Fibroblast of villous mesenchyme (primary cell): ENCODE measurements at regions not wholly inside any gene's neighbourhood (a gene's known extent, or its start where the extent isn't known, plus 50 kb on each side); places are given as distances from the start of the nearest gene placed in this dataset.

Experiments used
- DNase-seq: peaks from one replicate; pipeline ENCODE4 v3.0.0-alpha.2; 2010; ENCODE audit warnings: low read depth
- H3K4me3 ChIP-seq: 2 replicates; pipeline ENCODE4 v1.5.1; 2011; ENCODE audit warnings: low read depth, mild to moderate bottlenecking, low read length
- TF ChIP-seq, protein P1 (sequence below): IDR thresholded peaks from 2 replicates; pipeline ENCODE4 v1.5.1; 2012; ENCODE audit warnings: low read depth, mild to moderate bottlenecking, low read length; ENCODE audit not compliant: insufficient read depth

DNA sequence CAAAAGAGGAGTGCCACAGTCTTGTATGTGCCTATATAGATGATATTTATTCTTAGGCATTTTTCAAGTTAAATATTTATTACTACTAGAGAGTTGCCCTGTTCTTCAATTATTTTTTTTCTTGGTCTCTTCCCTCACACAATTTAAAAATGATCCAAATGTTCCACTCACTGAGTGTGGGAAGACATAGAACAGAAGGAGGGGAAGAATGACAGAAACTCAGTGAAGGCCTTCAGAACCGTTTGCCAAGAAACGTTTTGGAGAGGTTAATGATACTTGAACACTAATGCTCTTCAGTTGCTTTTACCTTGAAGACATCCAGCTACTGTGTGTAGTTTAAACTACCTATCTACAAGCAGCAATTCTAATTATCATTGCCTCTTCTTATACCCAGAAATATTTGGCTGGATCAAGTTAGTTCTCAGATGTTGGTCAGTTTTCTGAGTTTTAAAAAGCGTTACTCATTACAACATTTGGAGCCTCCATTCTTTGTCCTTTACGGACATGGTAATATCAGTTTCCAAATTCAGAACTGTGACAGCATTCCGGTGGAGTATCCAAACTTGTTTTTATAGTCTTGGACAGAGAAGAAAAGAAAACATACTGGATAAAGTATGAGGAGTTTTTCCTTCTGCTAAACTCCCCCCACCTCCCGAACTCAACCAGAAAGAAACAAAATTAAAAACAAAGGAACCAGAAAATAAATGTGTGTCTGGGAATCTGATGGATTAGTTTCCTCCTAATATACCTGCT, 389.7 kb downstream of the SPRY1 start:
- TF ChIP-seq, protein P1, sequence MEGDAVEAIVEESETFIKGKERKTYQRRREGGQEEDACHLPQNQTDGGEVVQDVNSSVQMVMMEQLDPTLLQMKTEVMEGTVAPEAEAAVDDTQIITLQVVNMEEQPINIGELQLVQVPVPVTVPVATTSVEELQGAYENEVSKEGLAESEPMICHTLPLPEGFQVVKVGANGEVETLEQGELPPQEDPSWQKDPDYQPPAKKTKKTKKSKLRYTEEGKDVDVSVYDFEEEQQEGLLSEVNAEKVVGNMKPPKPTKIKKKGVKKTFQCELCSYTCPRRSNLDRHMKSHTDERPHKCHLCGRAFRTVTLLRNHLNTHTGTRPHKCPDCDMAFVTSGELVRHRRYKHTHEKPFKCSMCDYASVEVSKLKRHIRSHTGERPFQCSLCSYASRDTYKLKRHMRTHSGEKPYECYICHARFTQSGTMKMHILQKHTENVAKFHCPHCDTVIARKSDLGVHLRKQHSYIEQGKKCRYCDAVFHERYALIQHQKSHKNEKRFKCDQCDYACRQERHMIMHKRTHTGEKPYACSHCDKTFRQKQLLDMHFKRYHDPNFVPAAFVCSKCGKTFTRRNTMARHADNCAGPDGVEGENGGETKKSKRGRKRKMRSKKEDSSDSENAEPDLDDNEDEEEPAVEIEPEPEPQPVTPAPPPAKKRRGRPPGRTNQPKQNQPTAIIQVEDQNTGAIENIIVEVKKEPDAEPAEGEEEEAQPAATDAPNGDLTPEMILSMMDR: no peak
- no peak overlapping the region for H3K4me3 ChIP-seq
- no peak for DNase-seq

DNA sequence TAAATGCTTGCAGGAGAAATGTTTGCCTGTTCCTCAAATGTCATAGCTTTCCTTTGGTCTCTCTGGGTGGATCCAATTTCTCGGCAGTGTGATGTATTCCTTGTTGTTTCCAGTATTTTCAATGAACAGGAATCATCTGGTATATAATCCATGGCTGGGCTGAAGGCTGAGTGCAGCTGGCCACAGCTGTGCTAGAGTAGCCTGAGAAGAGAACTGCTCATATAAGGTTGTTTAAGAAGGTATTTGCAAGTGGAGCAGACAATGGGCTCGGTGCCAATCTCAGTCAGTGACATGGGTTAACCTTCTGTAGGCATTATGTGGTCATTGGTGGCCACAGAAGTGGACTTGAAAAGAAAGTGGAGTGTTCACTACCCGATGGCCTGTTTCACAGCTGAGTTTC, 390.3 kb downstream of the SPRY1 start:
- DNase-seq: peak; percentile 73
- H3K4me3 ChIP-seq: no peak overlapping the region
- TF ChIP-seq, protein P1: no peak

DNA sequence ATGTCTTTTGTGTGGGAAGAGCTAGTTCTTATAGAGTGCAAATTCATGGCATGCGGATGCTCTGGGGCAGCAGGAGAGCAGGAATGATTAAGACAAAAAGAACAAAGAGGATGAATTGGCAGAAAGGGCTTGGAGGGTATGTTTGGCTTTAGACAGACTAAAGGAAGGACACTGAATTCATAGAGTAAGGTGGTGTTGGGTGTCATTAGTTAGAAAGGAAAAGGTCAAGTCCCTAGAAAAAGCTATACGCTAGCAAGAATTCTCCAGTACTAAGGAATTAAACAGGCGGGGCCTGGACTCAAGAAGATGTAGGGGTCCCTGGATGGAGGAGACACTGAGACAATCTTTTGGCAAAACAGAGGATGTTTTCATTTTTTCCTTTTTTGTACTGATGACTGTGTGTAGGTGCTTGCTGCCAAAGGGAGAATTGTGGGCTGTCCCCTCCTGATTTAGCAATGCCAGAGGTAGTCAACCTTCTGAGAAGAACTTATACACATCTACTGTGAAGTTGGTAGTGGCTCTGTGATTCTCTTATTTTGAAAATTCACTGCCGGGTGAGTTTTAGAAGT, 391.0 kb downstream of the SPRY1 start:
- DNase-seq: no peak
- TF ChIP-seq, protein P1: no peak

DNA sequence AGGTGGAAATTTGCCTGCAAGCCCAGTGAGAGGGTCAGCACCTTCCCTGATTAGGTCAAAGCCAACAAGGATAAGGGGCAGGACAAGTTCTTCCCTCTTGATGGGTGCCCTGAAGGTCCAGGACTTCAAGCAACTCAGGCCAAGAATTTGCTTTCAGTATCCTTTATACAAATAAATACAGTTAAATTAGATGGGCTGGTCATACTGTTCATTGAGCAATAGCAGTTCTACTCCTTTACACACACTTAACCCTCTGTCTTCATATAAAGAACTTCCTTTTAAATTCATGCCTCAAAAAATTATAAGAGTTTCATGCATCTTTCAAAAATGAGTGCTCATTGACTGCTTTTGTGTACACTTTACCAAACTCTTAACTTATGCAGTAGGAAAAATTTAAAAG, 392.0 kb downstream of the SPRY1 start:
- no peak overlapping the region for H3K4me3 ChIP-seq
- DNase-seq: peak; percentile 35
- TF ChIP-seq, protein P1: no peak

More for the DNA sequence above, 391.0 kb downstream of the SPRY1 start:
- no peak overlapping the region for H3K4me3 ChIP-seq

DNA sequence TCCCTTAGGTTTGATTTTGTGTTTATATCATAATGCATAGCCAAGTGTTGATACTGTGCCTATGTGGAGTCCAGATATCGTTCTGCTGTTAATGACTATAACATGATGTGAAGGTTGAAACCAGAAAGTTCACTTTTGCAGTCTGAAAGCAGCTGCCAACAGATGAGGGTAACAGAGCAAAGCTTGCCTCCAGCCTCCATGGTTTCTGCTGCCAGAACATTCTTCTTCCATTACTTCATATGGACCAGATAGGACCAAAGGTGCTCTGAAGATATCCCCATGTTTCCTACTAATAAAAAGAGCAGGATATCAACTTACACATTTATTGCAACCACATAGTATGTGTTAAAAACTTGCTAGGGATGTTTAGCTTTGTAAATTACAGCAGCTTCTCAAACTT, 394.1 kb downstream of the SPRY1 start:
- no peak for DNase-seq
- TF ChIP-seq, protein P1: no peak
- no peak overlapping the region for H3K4me3 ChIP-seq

DNA sequence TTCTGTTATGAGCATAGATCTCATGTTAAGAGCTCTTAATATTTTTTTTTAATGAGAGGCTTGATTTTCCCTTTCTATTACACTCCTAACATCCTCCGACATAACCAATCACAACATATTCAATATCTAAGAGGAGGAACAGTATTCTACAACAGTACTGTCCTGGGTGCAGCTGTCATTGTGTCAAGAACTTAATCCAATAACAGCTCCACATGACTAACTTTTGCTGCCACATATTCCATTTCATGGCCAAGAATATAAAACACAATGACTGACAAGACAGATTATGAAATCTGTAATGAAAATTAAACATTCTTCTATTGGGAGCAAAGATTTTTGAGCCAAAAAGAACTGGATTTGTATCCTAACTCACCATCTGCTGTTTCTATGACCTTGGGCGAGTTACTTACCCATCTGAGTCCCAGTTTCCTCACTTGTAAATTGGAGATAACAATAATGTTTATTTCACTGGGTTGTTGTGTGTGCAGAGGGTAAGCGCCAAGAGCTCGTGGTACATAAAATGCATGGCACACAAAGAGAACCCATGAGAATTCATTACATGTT, 405.6 kb downstream of the SPRY1 start:
- TF ChIP-seq, protein P1: no peak
- no peak overlapping the region for H3K4me3 ChIP-seq
- no peak for DNase-seq
